Non-pigmented ciliary epithelial cell (primary cell): ENCODE measurements at regions not wholly inside any gene's neighbourhood (a gene's known extent, or its start where the extent isn't known, plus 50 kb on each side); places are given as distances from the start of the nearest gene placed in this dataset.
"Not testable (repeated sequence)": the region's sequence is repeated elsewhere in the genome, so short reads cannot be mapped to it uniquely, and the experiment has no call there.

Experiments
- DNase-seq: peaks from one replicate; pipeline ENCODE4 v3.0.0-alpha.2; 2010; ENCODE audit warnings: low read depth

- DNase-seq, result no peak
Measured at GRCh38 chrX:96430756-96431455, 253.7 kb upstream of the DIAPH2 start.

DNA sequence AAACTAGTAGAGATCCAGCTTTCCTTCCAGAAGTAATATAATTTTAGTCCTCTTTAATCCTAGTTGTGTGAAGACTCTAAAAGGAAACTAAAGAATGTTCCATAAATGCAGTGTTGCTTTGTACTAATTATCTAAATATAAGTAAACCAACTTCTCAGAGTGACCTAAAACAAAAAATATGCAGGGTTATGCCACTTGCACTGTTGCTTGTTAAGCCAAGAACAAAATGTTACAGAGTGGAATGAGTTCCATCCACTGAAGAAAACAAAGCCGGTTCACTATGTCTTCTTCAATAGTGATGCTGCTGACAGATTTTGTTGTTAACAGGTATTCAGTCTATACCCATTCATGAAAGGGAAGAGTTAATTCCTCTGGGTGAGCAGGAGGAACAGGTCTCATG, 252.0 kb upstream of the DIAPH2 start:
- no peak for DNase-seq

- no peak for DNase-seq
Measured at GRCh38 chrX:96433409-96434077, 251.1 kb upstream of the DIAPH2 start.

- DNase-seq, result no peak
Measured at GRCh38 chrX:96435378-96436035, 249.1 kb upstream of the DIAPH2 start.

GRCh38 chrX:96436105-96436504, 248.5 kb upstream of the DIAPH2 start:
- DNase-seq, result peak; percentile 47

GRCh38 chrX:96438803-96439202, 245.8 kb upstream of the DIAPH2 start:
- DNase-seq, result no peak

GRCh38 chrX:96440941-96441340, 243.7 kb upstream of the DIAPH2 start:
- DNase-seq, result no peak

- no peak for DNase-seq
Measured at GRCh38 chrX:96445531-96446065, 239.0 kb upstream of the DIAPH2 start.

- no peak for DNase-seq
Measured at GRCh38 chrX:96446524-96446923, 238.1 kb upstream of the DIAPH2 start.

GRCh38 chrX:96447161-96447560, 237.5 kb upstream of the DIAPH2 start:
- no peak for DNase-seq

DNA sequence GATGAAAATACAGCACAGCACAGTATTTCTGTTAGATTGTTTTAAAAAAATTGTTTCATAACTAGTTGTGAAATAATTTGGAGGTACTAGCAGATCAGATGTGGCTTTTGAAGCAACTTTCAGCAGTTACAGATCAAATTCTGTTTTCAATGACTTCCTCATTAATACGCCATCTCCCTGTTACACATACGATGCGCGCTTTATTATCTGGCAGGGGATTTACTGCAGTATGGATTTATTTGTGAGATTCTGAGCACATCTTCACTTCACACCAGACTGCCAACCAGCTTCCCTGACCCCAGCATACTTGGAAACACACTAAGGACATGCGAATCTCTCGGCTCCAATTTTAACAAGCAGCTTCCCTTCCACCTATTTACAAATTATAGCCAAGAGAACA, 235.5 kb upstream of the DIAPH2 start:
- no peak for DNase-seq

- no peak for DNase-seq
Measured at GRCh38 chrX:96449896-96450295, 234.7 kb upstream of the DIAPH2 start.

GRCh38 chrX:96453139-96453538, 231.5 kb upstream of the DIAPH2 start:
- DNase-seq, result no peak

GRCh38 chrX:96455078-96455477, 229.6 kb upstream of the DIAPH2 start:
- no peak for DNase-seq

- DNase-seq, result no peak
Measured at GRCh38 chrX:96464880-96465558, 219.6 kb upstream of the DIAPH2 start.

DNA sequence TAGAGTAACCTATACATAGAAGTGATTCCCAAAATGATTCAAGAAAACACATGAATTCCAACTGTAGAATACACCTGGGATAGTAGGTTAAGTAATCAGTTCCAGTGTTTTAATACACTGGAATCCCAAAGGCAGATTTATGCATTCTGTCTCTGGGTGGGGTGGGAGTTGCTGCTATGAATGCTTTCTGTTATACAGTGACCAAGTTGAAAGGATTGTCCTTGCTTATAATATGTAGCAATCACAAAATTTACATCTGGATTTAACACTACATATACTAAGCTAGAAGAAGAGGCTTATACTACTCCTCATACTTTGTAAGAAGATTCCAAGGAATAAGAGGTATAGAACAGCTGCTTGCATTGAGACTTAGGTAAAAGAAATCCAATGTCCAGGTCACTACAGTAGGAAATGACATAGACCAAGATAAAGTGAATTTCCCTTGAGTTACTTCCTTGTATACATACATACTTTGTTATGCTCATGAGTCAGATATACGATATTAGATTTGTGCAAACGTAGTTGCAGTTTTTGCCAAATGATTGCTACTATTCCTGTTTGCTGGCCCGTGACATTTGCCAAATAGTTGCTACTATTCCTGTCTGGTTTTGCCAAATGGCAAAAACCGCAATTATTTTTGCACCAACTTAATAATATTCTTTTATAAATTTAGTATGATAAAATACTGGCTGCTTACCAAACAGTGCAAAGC, 210.5 kb upstream of the DIAPH2 start:
- no peak for DNase-seq

- no peak for DNase-seq
Measured at GRCh38 chrX:96474741-96475125, 209.9 kb upstream of the DIAPH2 start.

GRCh38 chrX:96480081-96480480, 204.6 kb upstream of the DIAPH2 start:
- peak; percentile 18 for DNase-seq

DNA sequence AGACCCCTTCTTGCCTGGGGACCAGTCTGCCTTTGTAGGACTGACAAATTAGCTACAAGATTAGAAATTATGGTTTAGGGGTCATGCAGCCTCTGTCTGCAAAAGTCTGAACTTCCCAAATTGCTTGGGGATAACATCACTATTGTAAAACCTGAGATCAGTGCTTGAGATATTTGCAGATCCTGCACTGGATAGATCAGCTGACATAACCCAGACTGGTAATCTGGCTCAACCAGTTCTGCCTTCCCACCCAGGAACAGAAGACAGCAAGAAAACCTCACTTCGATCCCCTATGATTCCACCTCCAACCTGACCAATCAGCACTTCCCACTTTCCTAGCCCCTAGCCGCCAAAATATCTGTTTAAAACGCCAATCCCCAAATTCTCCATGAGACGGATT, 202.8 kb upstream of the DIAPH2 start:
- no peak for DNase-seq

- no peak for DNase-seq
Measured at GRCh38 chrX:96483647-96484160, 200.9 kb upstream of the DIAPH2 start.

DNA sequence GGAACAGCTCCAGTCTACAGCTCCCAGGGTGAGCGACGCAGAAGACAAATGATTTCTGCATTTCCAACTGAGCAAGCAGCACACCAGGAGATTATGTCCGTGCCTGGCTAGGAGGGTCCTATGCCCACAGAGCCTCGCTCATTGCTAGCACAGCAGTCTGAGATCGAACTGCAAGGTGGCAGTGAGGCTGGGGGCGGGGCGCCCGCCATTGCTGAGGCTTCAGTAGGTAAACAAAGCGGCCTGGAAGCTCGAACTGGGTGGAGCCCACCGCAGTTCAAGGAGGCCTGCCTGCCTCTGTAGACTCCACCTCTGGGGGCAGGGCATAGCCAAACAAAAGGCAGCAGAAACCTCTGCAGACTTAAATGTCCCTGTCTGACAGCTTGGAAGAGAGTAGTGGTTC, 198.0 kb upstream of the DIAPH2 start:
- not testable (repeated sequence) for DNase-seq

GRCh38 chrX:96502507-96502906, 182.1 kb upstream of the DIAPH2 start:
- DNase-seq, result no peak
